GM10266 (cell line): ENCODE measurements at regions not wholly inside any gene's neighbourhood (a gene's known extent, or its start where the extent isn't known, plus 50 kb on each side); places are given as distances from the start of the nearest gene placed in this dataset.

Source experiments
- DNase-seq: peaks from one replicate; pipeline ENCODE4 v3.0.0; 2012; ENCODE audit errors: extremely low spot score
- TF ChIP-seq, protein P1 (sequence below): IDR thresholded peaks from 2 replicates; pipeline ENCODE4 v1.5.1; 2012; ENCODE audit warnings: mild to moderate bottlenecking, low read depth; ENCODE audit not compliant: control insufficient read depth, insufficient read depth; ENCODE audit errors: missing control alignments

DNA sequence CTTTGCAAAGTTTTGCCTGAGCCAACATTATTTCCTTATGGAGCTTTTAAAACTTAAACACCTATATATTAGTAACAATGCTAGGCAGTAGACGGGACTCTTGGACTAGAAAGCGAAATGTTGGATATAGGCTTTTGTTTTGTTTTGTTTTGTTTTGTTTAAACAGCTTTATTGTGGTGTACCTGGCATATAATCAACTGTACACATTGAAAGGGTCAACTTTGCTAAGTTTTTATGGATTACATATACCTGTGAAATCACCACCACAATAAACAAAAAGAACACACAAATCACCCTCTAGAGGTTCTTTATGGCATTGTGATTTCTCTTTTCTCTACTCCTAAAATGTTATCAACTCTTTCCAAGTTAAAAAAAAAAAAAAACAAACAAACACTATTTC, 184.9 kb upstream of the LNX1 start:
- TF ChIP-seq, protein P1, sequence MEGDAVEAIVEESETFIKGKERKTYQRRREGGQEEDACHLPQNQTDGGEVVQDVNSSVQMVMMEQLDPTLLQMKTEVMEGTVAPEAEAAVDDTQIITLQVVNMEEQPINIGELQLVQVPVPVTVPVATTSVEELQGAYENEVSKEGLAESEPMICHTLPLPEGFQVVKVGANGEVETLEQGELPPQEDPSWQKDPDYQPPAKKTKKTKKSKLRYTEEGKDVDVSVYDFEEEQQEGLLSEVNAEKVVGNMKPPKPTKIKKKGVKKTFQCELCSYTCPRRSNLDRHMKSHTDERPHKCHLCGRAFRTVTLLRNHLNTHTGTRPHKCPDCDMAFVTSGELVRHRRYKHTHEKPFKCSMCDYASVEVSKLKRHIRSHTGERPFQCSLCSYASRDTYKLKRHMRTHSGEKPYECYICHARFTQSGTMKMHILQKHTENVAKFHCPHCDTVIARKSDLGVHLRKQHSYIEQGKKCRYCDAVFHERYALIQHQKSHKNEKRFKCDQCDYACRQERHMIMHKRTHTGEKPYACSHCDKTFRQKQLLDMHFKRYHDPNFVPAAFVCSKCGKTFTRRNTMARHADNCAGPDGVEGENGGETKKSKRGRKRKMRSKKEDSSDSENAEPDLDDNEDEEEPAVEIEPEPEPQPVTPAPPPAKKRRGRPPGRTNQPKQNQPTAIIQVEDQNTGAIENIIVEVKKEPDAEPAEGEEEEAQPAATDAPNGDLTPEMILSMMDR = no peak
- DNase-seq = no peak

GRCh38 chr4:53775381-53775780, 184.1 kb upstream of the LNX1 start:
- TF ChIP-seq, protein P1 = no peak
- DNase-seq = no peak

GRCh38 chr4:53771326-53771725, 180.0 kb upstream of the LNX1 start:
- TF ChIP-seq, protein P1 = no peak
- DNase-seq = no peak

- no peak for DNase-seq
- TF ChIP-seq, protein P1 = no peak
Observed at GRCh38 chr4:53767482-53767881, 176.2 kb upstream of the LNX1 start.

GRCh38 chr4:53764761-53765490, 173.6 kb upstream of the LNX1 start:
- TF ChIP-seq, protein P1 = no peak
- DNase-seq = no peak

- TF ChIP-seq, protein P1 = no peak
- DNase-seq = no peak
Observed at GRCh38 chr4:53763813-53764597, 172.7 kb upstream of the LNX1 start.

- TF ChIP-seq, protein P1 = no peak
- no peak for DNase-seq
Observed at GRCh38 chr4:53755656-53756055, 164.4 kb upstream of the LNX1 start.
